ENCODE measurements at regions not wholly inside any gene's neighbourhood (a gene's known extent, or its start where the extent isn't known, plus 50 kb on each side); places are given as distances from the start of the nearest gene placed in this dataset.
"Not testable (repeated sequence)": the region's sequence is repeated elsewhere in the genome, so short reads cannot be mapped to it uniquely, and the experiment has no call there.

DNA sequence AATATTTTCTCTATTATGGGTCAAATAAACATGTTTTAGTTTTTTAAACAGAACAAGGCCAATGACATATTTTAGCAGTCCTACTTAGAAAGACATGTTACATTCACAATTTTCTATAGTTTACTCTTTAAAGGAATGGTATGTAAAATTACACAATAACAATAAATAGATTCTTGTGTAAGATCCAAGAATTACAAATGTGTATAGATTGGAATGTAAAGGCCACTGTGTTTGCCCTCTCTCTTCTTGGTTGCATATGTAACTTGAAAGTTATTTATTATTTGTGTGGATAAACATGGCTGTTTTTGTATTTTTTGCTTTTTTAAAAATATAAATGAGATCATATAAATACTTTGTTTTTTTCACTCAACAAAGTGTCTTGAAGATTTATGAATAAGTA, 979.3 kb upstream of the CELF2 start:
- FAIRE-seq, result no peak

DNA sequence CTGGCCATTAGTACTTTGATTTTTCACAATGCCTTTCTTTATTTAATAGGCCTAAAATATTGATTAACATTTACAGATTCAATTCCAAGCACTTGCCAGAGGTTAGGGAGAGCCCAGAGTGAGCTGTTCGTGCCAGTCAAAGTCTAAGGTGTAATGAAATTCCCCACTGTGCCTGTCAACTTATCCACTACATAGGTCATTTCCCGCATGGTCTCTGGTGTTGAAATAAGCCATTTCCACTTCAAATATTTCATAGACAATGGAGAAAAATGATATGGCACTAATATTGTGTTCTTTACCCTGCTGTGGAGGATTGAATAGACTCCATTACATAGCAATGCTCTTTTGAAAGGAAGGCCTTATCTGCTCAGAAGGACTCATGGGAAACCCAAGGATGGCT, 978.1 kb upstream of the CELF2 start:
- no peak for FAIRE-seq

DNA sequence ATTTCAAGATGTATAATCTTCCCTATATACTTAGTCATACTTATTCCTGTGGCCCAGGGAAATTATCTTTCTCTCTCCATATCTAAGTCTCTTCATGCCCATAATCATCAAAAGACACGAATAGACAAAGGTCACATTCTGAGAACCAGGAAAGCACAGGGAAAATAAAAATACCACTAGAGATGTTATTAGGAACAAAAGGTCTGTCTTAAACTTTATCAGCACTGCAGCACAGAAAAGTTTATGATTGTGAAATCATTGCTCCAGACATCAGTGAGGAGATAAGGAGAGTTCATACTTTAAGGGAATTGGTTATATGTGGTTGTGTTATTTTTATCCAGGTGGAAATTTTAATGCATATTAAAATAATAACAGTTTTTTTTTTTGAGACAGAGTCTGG, 974.6 kb upstream of the CELF2 start:
- FAIRE-seq, result no peak

DNA sequence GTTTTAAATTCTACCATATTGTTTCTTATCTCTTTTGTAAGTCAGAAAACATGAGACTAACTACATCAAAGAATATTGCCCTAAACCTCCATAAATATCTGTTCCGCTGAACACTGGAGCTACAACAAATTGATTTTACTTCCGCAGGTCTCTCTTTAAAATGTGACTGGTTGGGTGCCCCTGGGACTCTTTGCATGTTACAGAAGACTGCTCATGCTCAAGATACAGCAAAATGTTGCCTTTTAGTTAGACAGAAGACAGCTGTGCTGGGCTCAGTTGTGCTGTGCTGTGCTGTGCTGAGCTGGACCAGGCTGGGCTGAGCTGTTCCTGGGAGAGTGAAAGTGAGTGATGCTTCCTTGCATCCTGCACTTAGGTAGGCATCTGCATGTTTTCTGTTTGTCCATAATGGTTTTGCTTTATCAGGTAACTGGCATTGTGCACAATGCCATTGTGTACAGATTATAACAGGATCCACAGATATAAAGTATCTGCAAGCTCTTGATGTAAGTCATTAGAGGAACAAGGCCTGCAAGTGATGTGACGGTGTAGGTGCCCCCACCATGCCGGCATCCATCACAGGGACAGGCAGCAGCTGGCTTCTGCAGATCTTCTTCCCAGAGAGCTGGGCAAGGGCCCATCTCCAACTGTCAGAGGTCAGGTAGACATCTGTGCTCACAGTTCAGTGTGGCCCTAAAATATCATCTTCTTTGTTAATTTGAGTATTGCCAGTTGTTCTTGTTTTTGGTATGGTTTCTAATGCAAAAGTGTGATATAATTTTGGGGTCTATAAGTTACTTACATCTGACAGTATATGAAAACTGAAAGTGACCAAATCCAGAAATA, 972.5 kb upstream of the CELF2 start:
- FAIRE-seq, result no peak

DNA sequence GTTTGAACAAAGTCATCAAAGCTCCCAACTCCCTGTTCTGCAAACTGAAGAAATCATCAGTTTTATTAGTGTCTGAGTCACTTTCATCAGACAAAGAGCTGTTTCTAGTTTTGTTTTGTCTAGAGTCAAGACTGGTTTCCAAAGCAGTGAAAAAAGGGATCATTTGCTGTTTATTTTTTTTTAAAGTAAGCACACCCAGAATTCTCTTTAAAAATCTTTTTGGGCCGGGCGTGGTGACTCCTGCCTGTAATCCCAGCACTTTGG, 972.0 kb upstream of the CELF2 start:
- FAIRE-seq, result no peak

DNA sequence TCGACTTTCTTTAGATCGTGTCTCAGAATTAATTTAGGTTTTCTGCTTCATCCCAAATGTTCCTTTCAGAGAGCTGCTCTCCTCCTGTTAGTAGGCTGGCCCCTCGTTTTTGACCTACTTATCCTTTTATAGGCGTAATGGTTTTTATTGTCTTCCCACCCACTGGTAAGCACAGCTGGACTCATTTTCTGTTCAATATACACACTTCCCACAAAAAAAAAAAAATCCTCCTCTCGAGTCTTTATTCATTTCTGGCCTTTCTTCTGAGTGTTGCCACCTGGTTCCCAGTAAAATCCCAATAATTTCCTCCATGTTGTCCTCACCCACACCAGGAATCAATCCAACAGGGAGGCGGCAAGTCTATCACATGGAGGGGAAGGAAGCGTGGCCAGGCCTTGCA, 970.2 kb upstream of the CELF2 start:
- no peak for FAIRE-seq

DNA sequence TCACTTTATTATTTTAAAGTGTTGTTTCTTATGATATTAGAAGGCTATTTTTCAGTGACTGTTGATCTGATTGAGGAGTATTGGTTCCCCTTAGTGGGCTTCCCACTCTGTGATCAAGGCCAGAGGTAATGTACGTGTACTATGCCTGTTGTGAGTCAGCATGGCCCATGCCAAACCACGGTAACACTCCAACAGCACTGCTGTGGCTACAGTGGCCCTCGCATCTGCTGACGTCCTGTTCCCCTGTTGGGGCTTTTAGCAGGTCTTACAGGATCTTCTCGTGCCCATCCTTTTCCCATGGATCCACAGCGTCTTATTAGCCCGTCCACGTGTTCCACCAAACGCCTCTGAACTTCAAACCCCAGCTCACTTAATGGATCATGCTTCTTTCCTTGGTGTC, 964.6 kb upstream of the CELF2 start:
- FAIRE-seq, result no peak

DNA sequence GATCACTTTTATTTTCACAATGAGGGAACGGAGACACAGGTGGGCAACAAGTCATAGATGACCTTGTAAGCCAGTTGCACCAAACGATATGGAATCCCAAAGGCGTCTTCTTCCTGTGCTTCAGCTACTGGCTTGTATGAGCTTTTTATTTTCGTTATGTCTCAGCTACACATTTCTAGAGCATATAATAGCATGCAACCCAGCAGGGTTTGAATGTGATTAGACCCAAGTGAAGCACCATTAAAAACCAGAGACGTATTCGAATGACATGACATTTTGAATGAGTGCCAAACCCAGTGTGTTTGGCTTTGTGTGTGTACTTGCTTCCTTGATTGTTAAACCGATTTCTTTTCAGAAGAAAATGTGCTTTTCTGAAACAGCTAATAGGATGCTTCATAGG, 963.2 kb upstream of the CELF2 start:
- FAIRE-seq, result no peak

DNA sequence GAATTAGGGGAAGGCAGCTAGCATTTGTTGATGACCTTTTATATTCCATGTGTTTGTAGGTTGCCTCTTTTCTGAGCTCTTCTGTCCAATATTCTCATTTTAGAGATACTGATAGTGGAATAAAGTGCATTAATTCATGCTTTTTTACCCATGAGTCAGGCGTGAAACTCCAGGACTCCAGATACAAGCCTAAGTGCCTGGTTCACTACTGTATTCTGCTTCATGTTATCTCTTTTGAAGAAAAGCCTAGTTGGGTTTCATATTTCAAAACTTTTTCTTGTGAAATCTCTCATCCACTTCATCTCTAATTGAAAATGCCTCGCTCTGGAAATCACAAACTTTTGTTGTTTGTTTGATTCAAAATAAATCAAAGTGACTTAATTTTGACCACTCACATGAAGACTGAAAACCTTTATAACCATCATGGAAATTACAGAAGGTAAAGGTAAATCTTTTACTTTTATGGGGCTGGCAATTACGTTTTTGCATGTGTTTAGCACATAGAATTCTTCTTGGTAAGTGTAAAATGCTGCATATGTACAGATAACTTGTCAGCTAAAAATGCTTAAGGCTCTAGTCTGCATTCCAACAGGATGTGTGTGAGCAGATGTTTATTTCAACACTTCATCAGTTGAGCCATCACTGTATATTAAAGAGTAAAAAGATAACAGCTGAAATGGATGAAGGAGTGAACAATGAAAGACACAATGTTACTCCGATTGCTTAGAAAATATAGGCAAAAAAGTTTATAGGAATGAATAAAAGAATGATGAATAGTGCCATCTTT, 961.8 kb upstream of the CELF2 start:
- FAIRE-seq, result no peak

DNA sequence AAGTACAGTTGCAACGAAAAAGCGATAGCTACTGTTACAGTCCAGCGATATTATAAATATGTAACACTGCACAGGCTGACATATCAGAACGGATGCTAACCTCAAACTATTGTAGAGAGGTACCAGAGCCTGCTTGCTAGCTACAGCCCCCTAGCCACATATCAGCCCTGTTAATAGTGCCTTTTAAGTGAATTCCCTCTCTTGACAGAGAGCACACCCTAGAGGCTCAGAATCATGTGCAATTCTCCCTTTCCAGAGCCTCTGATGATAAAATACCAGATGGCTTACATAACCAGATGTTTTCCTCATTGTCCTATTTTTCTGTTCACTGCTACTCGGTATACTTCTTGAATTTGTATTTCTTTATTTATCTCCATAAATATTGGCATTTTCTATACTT, 960.7 kb upstream of the CELF2 start:
- no peak for FAIRE-seq

DNA sequence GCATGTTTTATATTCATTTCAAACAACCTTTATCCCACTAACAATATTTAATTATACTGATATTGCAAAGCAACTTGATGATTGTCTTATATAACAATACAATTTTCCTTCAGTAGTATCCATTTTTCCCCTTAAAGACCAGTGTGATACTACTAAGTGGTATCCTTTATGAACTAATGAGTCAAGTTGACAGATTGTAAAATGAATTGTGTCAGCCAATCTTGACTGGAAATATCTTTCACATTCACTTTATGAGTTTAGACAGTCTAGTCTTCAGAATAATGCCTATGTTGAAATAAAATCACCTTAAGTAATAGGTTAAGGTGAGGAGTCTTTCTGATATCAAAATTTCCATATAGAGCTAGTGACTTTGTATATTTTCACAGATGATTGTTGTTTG, 950.0 kb upstream of the CELF2 start:
- FAIRE-seq, result no peak

DNA sequence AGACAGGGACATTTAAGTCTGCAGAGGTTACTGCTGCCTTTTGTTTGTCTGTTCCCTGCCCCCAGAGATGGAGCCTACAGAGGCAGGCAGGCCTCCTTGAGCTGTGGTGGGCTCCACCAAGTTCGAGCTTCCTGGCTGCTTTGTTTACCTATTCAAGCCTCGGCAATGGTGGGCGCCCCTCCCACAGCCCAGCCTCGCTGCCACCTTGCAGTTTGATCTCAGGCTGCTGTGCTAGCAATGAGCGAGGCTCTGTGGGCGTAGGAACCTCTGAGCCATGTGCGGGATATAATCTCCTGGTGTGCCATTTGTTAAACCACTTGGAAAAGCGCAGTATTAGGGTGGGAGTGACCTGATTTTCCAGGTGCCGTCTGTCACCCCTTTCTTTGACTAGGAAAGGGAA, 942.8 kb upstream of the CELF2 start:
- FAIRE-seq, result not testable (repeated sequence)

DNA sequence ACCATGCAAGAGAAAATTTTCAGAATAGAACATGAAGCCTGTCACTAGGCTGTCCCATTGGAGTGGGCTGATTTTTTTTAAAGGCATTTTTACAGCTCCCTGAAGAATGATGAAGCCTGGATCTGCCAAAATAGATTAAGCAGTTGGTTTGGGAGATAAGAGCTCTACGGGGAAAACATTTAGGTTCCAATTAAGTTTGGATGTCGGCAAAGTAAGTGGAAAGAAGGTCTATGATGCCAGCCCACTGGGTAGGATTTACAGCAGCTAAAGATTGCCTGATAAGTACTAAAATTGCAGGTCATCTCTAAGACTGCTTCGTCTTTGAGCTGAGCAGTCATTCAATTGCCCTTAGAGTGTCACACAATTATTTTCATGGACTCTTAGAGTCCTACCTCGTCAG, 939.2 kb upstream of the CELF2 start:
- no peak for FAIRE-seq

DNA sequence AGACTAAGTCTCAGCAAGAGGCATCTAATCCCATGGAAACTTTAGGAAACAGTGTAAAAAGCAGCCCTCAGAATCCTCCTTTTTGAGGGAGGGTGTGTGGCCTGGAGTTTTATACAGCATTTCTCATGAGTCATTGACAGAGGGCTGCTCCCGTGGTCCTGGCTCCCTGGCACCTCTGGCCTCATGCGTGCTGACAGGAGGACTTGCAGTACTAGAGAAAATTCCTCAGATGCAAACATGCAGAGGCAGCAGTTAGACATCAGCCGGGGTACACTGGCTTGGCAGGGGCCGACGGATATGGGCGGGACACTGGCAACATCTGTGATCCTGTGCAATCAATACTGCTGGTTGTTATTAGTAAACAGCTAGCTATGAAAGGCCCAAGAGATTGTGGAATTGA, 925.1 kb upstream of the CELF2 start:
- FAIRE-seq, result no peak

DNA sequence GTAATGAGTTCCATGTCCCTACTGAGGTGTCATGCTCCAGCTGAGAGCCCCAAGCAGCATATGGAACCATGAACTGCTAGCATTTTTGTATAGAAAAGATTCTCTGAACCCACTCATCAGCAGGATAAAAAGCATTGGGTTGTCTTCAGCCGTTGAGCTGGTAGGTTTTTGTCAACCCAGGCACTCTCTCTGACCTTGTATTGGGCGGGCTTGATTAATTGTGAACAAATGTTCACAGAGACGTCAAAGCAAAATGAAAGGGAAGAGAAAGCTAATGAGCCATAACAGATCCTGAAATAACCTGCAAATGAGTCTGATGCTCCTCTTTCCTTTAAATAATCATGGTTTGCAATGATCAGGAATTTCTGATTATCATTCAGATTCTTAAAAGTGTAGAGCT, 924.7 kb upstream of the CELF2 start:
- FAIRE-seq, result no peak

DNA sequence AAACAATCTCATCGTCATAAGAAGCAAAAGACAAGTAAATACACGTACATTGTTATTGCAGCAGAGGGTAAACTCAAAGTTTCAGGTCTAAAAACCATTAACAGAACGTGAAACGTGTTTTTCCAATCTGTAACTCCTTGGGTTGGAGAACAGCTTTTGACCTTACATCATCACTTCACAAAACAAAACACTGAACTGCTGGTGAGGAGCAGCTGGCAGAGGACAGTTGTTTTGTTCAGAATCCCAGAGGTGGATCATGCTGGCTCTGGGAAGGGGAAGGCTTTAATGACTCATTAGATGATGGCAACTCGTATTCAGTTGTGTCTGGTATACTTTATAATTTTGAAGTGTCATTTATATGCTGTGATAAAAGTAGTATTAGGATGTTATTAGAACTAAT, 923.0 kb upstream of the CELF2 start:
- FAIRE-seq, result no peak

DNA sequence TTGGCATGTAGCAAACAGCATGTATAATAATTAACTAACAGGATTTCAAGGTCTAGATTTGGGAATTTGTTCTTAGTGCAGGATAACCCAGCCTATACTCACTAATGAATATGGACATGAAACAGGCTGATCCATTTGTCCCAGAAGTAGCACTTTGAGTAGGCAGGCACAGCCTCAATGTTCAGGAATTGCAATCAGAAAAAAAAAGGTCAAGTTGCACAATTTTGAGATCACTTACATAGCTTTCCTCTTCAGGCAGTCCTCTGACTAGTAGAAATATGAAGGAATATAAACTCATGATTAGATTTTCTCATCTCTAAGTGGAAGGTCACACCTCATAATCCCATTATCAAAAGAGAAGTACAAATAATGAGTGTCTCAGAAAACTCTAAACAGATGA, 921.4 kb upstream of the CELF2 start:
- FAIRE-seq, result no peak

DNA sequence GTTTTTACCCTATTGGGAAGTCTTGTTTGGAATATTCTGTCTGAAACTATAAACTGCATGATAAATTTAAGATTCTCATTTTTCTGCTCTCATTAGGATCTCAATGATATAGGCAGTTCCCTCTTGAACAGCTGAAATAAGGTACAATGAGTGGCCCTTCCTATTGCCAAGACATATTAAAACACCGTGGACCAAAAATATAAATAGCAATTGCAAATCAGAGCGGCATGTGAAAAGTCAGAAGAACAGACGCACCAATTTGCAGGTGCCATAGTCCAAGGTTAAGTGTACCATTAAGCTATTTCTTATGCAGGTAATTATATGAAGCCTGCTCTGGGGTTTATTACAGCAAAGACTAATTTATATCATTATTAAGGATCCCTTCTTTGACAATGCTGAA, 920.8 kb upstream of the CELF2 start:
- no peak for FAIRE-seq

DNA sequence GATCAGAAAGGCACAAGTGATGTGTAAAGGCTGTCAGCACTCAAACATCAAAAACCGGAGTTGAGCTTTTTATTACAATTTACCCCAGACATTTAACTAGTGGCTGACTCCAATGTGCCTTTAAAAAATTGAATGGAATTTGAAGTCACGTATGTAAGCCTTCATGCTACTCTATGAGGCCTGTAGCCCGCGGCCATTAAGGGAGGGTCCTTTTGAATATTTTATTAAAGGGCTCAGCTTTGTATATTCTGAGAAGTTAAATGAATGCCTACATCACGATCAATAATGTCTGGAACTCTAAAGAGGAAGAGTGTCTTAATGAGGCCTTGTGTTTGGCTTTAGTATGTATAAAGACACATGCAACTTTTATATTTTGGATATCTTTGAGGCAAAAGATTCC, 916.6 kb upstream of the CELF2 start:
- FAIRE-seq, result no peak

DNA sequence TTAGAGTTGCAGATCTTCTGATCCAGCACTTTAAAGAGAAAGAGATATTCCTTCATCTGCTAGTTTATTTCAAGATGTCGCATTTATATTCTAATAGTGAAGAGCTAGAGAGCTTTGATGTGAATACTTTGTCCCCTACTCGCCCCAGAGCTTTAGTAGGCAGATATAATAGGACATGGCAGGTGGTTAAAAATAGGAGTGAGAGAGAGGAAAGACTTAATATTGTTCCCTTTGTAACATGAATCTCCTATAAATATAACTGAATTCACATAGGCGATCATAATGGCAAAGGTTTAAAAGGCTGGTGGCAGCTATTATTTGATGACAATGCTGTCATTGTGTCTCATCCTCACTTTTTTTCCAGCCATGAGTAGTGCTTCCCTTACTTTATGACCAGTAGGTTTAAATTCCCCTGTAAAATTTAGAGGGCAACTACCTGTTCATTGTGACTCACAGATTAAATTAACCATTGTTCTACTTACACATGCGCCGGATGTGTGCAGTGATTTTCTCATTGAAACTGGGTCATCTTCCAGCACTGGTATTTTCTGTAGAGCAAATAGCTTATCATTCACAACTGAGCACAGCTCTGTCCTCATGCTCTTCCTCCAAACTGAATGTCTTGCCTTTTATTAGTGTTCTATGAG, 906.7 kb upstream of the CELF2 start:
- FAIRE-seq, result no peak

DNA sequence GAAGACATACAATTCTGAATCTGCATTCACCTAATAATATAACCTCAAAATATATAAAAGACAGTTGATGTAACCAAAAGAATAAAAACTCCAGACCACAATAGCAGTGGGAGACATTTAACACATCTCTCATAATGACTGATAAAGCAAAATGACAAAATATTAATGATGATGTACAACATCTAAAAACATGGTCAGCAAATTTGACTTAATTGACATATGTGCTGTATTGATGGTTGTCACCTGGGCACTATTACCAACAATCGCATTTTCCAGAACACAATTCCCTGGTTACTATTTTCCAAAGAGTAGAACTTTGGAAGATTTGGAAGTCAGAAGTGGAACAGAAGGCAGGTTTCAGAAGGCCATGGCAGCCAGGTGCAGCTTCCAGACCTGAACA, 899.5 kb upstream of the CELF2 start:
- FAIRE-seq, result no peak

DNA sequence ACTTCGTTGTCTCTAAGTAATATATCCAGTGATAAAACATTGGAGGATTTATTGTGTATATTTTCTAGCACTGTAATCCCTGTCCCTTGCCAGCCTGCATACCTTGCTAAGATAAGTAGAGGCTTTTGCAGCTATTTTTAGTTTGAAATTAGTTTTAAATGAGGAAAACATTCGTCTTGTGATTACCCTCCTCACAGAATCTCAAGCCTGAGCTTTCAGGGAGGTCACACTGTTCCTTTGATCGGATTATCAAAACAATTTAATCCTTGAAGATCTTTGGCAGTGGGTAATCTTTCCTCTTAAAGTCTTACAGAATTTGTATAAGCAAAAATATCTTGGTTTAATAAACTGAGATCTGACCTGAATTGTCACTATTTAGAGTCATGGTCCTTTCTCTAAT, 897.0 kb upstream of the CELF2 start:
- FAIRE-seq, result no peak

DNA sequence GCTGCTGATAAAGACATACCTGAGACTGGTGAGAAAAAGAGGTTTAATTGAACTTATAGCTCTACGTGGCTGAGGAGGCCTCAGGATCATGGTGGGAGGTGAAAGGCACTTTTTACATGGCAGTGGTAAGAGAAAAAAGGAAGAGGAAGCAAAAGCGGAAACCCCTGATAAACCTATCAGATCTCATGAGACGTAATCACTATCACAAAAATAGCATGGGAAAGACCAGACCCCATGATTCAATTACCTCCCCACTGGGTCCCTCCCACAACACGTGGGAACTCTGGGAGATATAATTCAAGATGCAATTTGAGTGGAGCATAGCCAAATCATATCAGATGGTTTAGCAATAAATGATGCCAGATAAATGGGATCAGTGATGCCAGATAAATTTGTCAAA, 892.0 kb upstream of the CELF2 start:
- no peak for FAIRE-seq

DNA sequence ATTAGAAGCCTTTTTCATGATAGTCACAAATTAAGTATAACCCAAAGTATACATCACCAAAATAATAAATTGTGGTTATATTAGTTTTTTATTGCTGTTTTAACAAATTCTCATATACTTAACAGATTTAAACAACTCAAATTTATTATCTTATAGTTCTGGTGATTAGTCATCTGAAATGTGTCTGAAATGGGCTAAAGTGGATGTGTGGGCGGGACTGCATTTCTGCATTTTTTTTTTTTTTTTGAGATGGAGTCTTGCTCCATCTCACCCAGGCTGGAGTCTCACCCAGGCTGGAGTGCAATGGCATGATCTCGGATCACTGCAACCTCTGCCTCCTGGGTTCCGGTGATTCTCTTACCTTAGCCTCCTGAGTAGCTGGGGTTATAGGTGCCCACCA, 891.5 kb upstream of the CELF2 start:
- FAIRE-seq, result no peak
